SK-N-SH treated with all-trans-retinoic acid at 6 μM for 48 hours (cell line): ENCODE measurements at regions not wholly inside any gene's neighbourhood (a gene's known extent, or its start where the extent isn't known, plus 50 kb on each side); places are given as distances from the start of the nearest gene placed in this dataset.
"Not testable (repeated sequence)": the region's sequence is repeated elsewhere in the genome, so short reads cannot be mapped to it uniquely, and the experiment has no call there.

ENCODE experiments used
- ATAC-seq: fragments of 200-7000 bp; cut with Tn5 transposase; 3 replicates; pipeline ENCODE4 v1.9.1; 2020; ENCODE audit warnings: mild to moderate bottlenecking, moderate library complexity
- ARNTL ChIP-seq: fragments of 450-650 bp; formaldehyde crosslinking; IDR thresholded peaks from 2 replicates; pipeline ENCODE4 v1.5.0; 2020; ENCODE audit warnings: low read depth, mild to moderate bottlenecking, moderate library complexity, borderline replicate concordance
- BACH2 ChIP-seq: fragments of 250-450 bp; sonication (Bioruptor Pico); IDR thresholded peaks from 2 replicates; pipeline ENCODE4 v1.9.0; 2021; ENCODE audit warnings: mild to moderate bottlenecking, borderline replicate concordance
- CREB5 ChIP-seq: fragments of 250-450 bp; sonication (Bioruptor Pico); IDR thresholded peaks from 2 replicates; pipeline ENCODE4 v1.5.1; 2020; ENCODE audit warnings: low read depth, mild to moderate bottlenecking, moderate library complexity
- CSDC2 ChIP-seq: fragments of 250-450 bp; sonication (Bioruptor Pico); IDR thresholded peaks from 2 replicates; pipeline ENCODE4 v1.5.0; 2020; ENCODE audit warnings: mild to moderate bottlenecking, moderate library complexity
- ESRRG ChIP-seq: fragments of 250-450 bp; sonication (Bioruptor Pico); IDR thresholded peaks from 2 replicates; pipeline ENCODE4 v1.6.1; 2021; ENCODE audit warnings: mild to moderate bottlenecking
- OSR1 ChIP-seq: fragments of 250-450 bp; sonication (Bioruptor Pico); IDR thresholded peaks from 2 replicates; pipeline ENCODE4 v1.8.0; 2022; ENCODE audit warnings: moderate library complexity, mild to moderate bottlenecking, inconsistent platforms
- PATZ1 ChIP-seq: fragments of 250-450 bp; sonication (Bioruptor Pico); IDR thresholded peaks from 2 replicates; pipeline ENCODE4 v1.8.0; 2020; ENCODE audit warnings: mild to moderate bottlenecking, moderate library complexity, borderline replicate concordance
- POU6F1 ChIP-seq: fragments of 250-450 bp; sonication (Bioruptor Pico); IDR thresholded peaks from 2 replicates; pipeline ENCODE4 v1.8.0; 2021; ENCODE audit warnings: low read depth, mild to moderate bottlenecking, moderate library complexity, borderline replicate concordance
- PPARA ChIP-seq: fragments of 250-450 bp; sonication (Bioruptor Pico); IDR thresholded peaks from 2 replicates; pipeline ENCODE4 v1.5.0; 2020; ENCODE audit warnings: mild to moderate bottlenecking, borderline replicate concordance
- RARB ChIP-seq: fragments of 250-450 bp; sonication (Bioruptor Pico); IDR thresholded peaks from 2 replicates; pipeline ENCODE4 v1.8.0; 2021; ENCODE audit warnings: mild to moderate bottlenecking, moderate library complexity
- SNAI2 ChIP-seq: fragments of 250-450 bp; sonication (Bioruptor Pico); IDR thresholded peaks from 2 replicates; pipeline ENCODE4 v1.5.0; 2020; ENCODE audit warnings: mild to moderate bottlenecking, moderate library complexity
- TCF4 ChIP-seq: fragments of 250-450 bp; sonication (Bioruptor Pico); IDR thresholded peaks from 2 replicates; pipeline ENCODE4 v1.8.0; 2021; ENCODE audit warnings: mild to moderate bottlenecking, moderate library complexity, borderline replicate concordance
- TOX ChIP-seq: fragments of 250-450 bp; sonication (Bioruptor Pico); IDR thresholded peaks from 2 replicates; pipeline ENCODE4 v1.8.0; 2021; ENCODE audit warnings: mild to moderate bottlenecking, moderate library complexity, borderline replicate concordance
- TSHZ2 ChIP-seq: fragments of 250-450 bp; sonication (Bioruptor Pico); IDR thresholded peaks from 2 replicates; pipeline ENCODE4 v1.5.0; 2020; ENCODE audit warnings: mild to moderate bottlenecking, moderate library complexity
- ZC3H10 ChIP-seq: fragments of 250-450 bp; sonication (Bioruptor Pico); IDR thresholded peaks from 2 replicates; pipeline ENCODE4 v1.5.1; 2021; ENCODE audit warnings: mild to moderate bottlenecking, moderate library complexity
- ZFP30 ChIP-seq: fragments of 450-650 bp; formaldehyde crosslinking; IDR thresholded peaks from 2 replicates; pipeline ENCODE4 v1.5.0; 2022; ENCODE audit warnings: mild to moderate bottlenecking, moderate library complexity
- ZNF8 ChIP-seq: fragments of 450-650 bp; formaldehyde crosslinking; IDR thresholded peaks from 2 replicates; pipeline ENCODE4 v1.5.0; 2020; ENCODE audit warnings: mild to moderate bottlenecking, moderate library complexity

GRCh38 chr4:158397781-158398180, 123.9 kb upstream of the RXFP1 start (continued):
- TF ChIP-seq TCF4 (CRISPR knock-in tag) (no peak), ZFP30 (CRISPR knock-in tag) (no peak)

GRCh38 chr4:158407961-158408360, 113.7 kb upstream of the RXFP1 start:
- not testable (repeated sequence) for ATAC-seq

GRCh38 chr4:158410272-158410671, 111.4 kb upstream of the RXFP1 start:
- TF ChIP-seq TSHZ2 (no peak), OSR1 (CRISPR knock-in tag) (no peak), CSDC2 (CRISPR knock-in tag) (no peak), BACH2 (CRISPR knock-in tag) (no peak), PPARA (CRISPR knock-in tag) (no peak), ESRRG (CRISPR knock-in tag) (no peak), CREB5 (no peak), POU6F1 (CRISPR knock-in tag) (no peak), SNAI2 (CRISPR knock-in tag) (no peak), TOX (CRISPR knock-in tag) (no peak), ZNF8 (CRISPR knock-in tag) (no peak), PATZ1 (CRISPR knock-in tag) (no peak), ZC3H10 (CRISPR knock-in tag) (no peak)
- no peak for ATAC-seq

GRCh38 chr4:158411269-158411668, 110.4 kb upstream of the RXFP1 start:
- ATAC-seq: no peak
- TF ChIP-seq ARNTL (no peak), POU6F1 (CRISPR knock-in tag) (no peak), ZC3H10 (CRISPR knock-in tag) (no peak), ZFP30 (CRISPR knock-in tag) (no peak), ESRRG (CRISPR knock-in tag) (no peak), RARB (CRISPR knock-in tag) (no peak), TSHZ2 (no peak), TOX (CRISPR knock-in tag) (no peak), ZNF8 (CRISPR knock-in tag) (no peak)
- TF ChIP-seq, all 23 proteins: peak for 0

GRCh38 chr4:158418679-158419078, 103.0 kb upstream of the RXFP1 start:
- ATAC-seq: not testable (repeated sequence)
